HEK293 (cell line): ENCODE measurements at regions not wholly inside any gene's neighbourhood (a gene's known extent, or its start where the extent isn't known, plus 50 kb on each side); places are given as distances from the start of the nearest gene placed in this dataset.

Experiments
- CTCF ChIA-PET: fragments of 350-600 bp; formaldehyde crosslinking; extraction: SDS; loops from one replicate; lab custom pipeline; 2021; ENCODE audit warnings: antibody characterized with exemption; lab: Yijun Ruan, JAX
- POLR2A ChIA-PET: fragments of 300-600 bp; formaldehyde crosslinking; extraction: SDS; loops from one replicate; lab custom pipeline; 2020; ENCODE audit warnings: antibody characterized with exemption, inconsistent platforms; lab: Yijun Ruan, JAX
- H3K27ac ChIP-seq: fragments of 200-500 bp; sonication (Bioruptor generic); 2 replicates; pipeline ENCODE4 v1.5.1; 2014; ENCODE audit warnings: low read depth, low read length, control low read depth, inconsistent platforms; ENCODE audit errors: extremely low read depth
- H3K36me3 ChIP-seq, 2 experiments: fragments of 200-500 bp in 1 of 2; sonication (Bioruptor generic) in 1 of 2; 1 replicate in 1 of 2; 2 replicates in 1 of 2; pipeline ENCODE4 v1.5.1; 2014 to 2017; ENCODE audit warnings: inconsistent platforms in 2 of 2, low read length in 2 of 2; ENCODE audit not compliant: control insufficient read depth in 2 of 2, insufficient read depth in 1 of 2
- H3K4me1 ChIP-seq: fragments of 200-500 bp; sonication (Bioruptor generic); 2 replicates; pipeline ENCODE4 v1.5.1; 2014; ENCODE audit warnings: mild to moderate bottlenecking, low read length, inconsistent platforms; ENCODE audit not compliant: control insufficient read depth, insufficient read depth
- H3K4me3 ChIP-seq: 2 replicates; pipeline ENCODE4 v1.5.1; 2011; ENCODE audit warnings: low read depth, mild to moderate bottlenecking, control low read depth, low read length, moderate library complexity
- H3K9me3 ChIP-seq: fragments of 200-500 bp; sonication (Bioruptor generic); 2 replicates; pipeline ENCODE4 v1.5.1; 2014; ENCODE audit warnings: low read depth, low read length, inconsistent platforms; ENCODE audit not compliant: control insufficient read depth, insufficient read depth
- ATF2 ChIP-seq: fragments of 450-650 bp; formaldehyde crosslinking; IDR thresholded peaks from 2 replicates; pipeline ENCODE4 v1.5.1; 2016; ENCODE audit warnings: missing biosample characterization, missing genetic modification characterization, low read depth
- GLIS1 ChIP-seq: fragments of 450-650 bp; formaldehyde crosslinking; IDR thresholded peaks from 2 replicates; pipeline ENCODE4 v1.5.1; 2016; ENCODE audit warnings: missing biosample characterization, missing genetic modification characterization
- GLIS2 ChIP-seq: fragments of 450-650 bp; formaldehyde crosslinking; IDR thresholded peaks from 2 replicates; pipeline ENCODE4 v1.5.1; 2016; ENCODE audit warnings: missing biosample characterization, missing genetic modification characterization
- KLF17 ChIP-seq: fragments of 450-650 bp; formaldehyde crosslinking; IDR thresholded peaks from 2 replicates; pipeline ENCODE4 v1.5.1; 2016; ENCODE audit warnings: missing biosample characterization, missing genetic modification characterization
- PRDM6 ChIP-seq: fragments of 450-650 bp; formaldehyde crosslinking; IDR thresholded peaks from 2 replicates; pipeline ENCODE4 v1.5.1; 2017; ENCODE audit warnings: missing biosample characterization, missing genetic modification characterization
- ZNF157 ChIP-seq: fragments of 450-650 bp; formaldehyde crosslinking; IDR thresholded peaks from 2 replicates; pipeline ENCODE4 v1.5.1; 2016; ENCODE audit warnings: missing biosample characterization, missing genetic modification characterization
- ZNF24 ChIP-seq: fragments of 450-650 bp; formaldehyde crosslinking; IDR thresholded peaks from 2 replicates; pipeline ENCODE4 v1.5.1; 2016; ENCODE audit warnings: missing biosample characterization, missing genetic modification characterization
- ZNF302 ChIP-seq: fragments of 450-650 bp; formaldehyde crosslinking; IDR thresholded peaks from 2 replicates; pipeline ENCODE4 v1.5.1; 2016; ENCODE audit warnings: missing biosample characterization, missing genetic modification characterization, low read depth
- ZNF394 ChIP-seq: fragments of 450-650 bp; formaldehyde crosslinking; IDR thresholded peaks from 2 replicates; pipeline ENCODE4 v1.5.1; 2016; ENCODE audit warnings: missing biosample characterization, missing genetic modification characterization, mild to moderate bottlenecking, moderate library complexity, borderline replicate concordance
- ZNF544 ChIP-seq: fragments of 450-650 bp; formaldehyde crosslinking; IDR thresholded peaks from 2 replicates; pipeline ENCODE4 v1.5.0; 2017; ENCODE audit warnings: missing biosample characterization, missing genetic modification characterization
- ZNF658 ChIP-seq: fragments of 450-650 bp; formaldehyde crosslinking; IDR thresholded peaks from 2 replicates; pipeline ENCODE4; 2016; ENCODE audit warnings: missing biosample characterization, missing genetic modification characterization
- ZNF692 ChIP-seq: fragments of 450-650 bp; formaldehyde crosslinking; IDR thresholded peaks from 2 replicates; pipeline ENCODE4 v1.5.1; 2016; ENCODE audit warnings: missing biosample characterization, missing genetic modification characterization
- ZSCAN30 ChIP-seq: fragments of 450-650 bp; IDR thresholded peaks from 2 replicates; pipeline ENCODE4 v1.5.1; 2018; ENCODE audit warnings: missing biosample characterization, mild to moderate bottlenecking, missing genetic modification characterization, moderate library complexity

GRCh38 chr15:95536638-95537037 lies 793.9 kb upstream of the NR2F2 start:
- no peak overlapping the region for H3K4me3 ChIP-seq
- no peaks in the 10 kb centered on the region for H3K9me3 ChIP-seq
- H3K4me1 ChIP-seq, result peaks cover 5% of the 10 kb centered on the region; the same call in 1 of the 2 replicates
- CTCF ChIA-PET, result interaction anchor here (0.7 kb wide), 1 partner anchor 1708 kb away, joined by 6 read pairs; no protein-coding TSS in a partner anchor
- no peaks in the 10 kb centered on the region for H3K36me3 ChIP-seq
- POLR2A ChIA-PET, result no interaction called here
- no peak for TF ChIP-seq ATF2 (tag by site-specific recombination)
- TF ChIP-seq ZNF658 (tag by site-specific recombination), result no peak
- no peak for TF ChIP-seq ZNF692 (tag by site-specific recombination)
- no peak for TF ChIP-seq PRDM6
- H3K27ac ChIP-seq, result no peak overlapping the region

- TF ChIP-seq ZNF302, result no peak
- TF ChIP-seq ZNF24 (tag by site-specific recombination), result no peak
- no peak for TF ChIP-seq KLF17 (tag by site-specific recombination)
- TF ChIP-seq GLIS1, result no peak
- TF ChIP-seq ZNF394 (tag by site-specific recombination), result no peak
- H3K36me3 ChIP-seq, result no peaks in the 10 kb centered on the region
- POLR2A ChIA-PET, result no interaction called here
- H3K27ac ChIP-seq, result no peak overlapping the region
- H3K4me1 ChIP-seq, result no peaks in the 10 kb centered on the region
- no peak overlapping the region for H3K4me3 ChIP-seq
- CTCF ChIA-PET, result interaction anchor here (0.7 kb wide), 1 partner anchor 9 kb away, joined by 3 read pairs; no protein-coding TSS in a partner anchor
- H3K9me3 ChIP-seq, result no peaks in the 10 kb centered on the region
These were observed 791.8 kb upstream of the NR2F2 start for GRCh38 chr15:95538693-95539092.

GRCh38 chr15:95541301-95541700 lies 789.2 kb upstream of the NR2F2 start:
- POLR2A ChIA-PET, result no interaction called here
- CTCF ChIA-PET, result interaction anchor here (0.6 to 1.1 kb wide), 2 partner anchors 300 to 980 kb away, joined by 3 to 4 read pairs; no protein-coding TSS in a partner anchor
- Histone ChIP-seq H3K4me1 (no peaks in the 10 kb centered on the region), H3K9me3 (no peaks in the 10 kb centered on the region), H3K27ac (no peak overlapping the region), H3K36me3 (no peaks in the 10 kb centered on the region), H3K4me3 (no peak overlapping the region)
- TF ChIP-seq ZSCAN30 (no peak), ZNF544 (tag by site-specific recombination) (no peak), ZNF157 (tag by site-specific recombination) (no peak), GLIS2 (tag by site-specific recombination) (no peak)
